ENCODE measurements at regions not wholly inside any gene's neighbourhood (a gene's known extent, or its start where the extent isn't known, plus 50 kb on each side); places are given as distances from the start of the nearest gene placed in this dataset.

- no peak for TF ChIP-seq CTCF (IDR thresholded peaks at IDR 0.05)
- no peaks in the 10 kb centered on the region for H3K36me3 ChIP-seq (ENCODE audit: insufficient read depth in 1 of 2, low read depth in 1 of 2)
- no peaks in the 10 kb centered on the region for H3K27me3 ChIP-seq (ENCODE audit: insufficient read depth in 3 of 3, low read length in 2 of 3)
- H3K27ac ChIP-seq, result no peak overlapping the region
- H3K4me3 ChIP-seq, result no peak overlapping the region
- H3K4me1 ChIP-seq, result no peaks in the 10 kb centered on the region
- 76 to 80% (median 78%) methylated on average over 4 of the region's 4 CpGs for WGBS, 3 donors
- DNase-seq (no peak), ATAC-seq (no peak)
- H3K9me3 ChIP-seq, result no peaks in the 10 kb centered on the region
- intact Hi-C loops (cut with DNase I), result no loop called here
These were observed 204.8 kb upstream of the HS6ST1 start for GRCh38 chr2:128523457-128523856.

- WGBS, 3 donors, result 24 to 36% (median 28%) methylated on average over 6 of the region's 6 CpGs
- no peaks in the 10 kb centered on the region for H3K9me3 ChIP-seq
- ATAC-seq (no peak), DNase-seq (no peak)
- no peak overlapping the region for H3K4me3 ChIP-seq
- H3K4me1 ChIP-seq, result no peaks in the 10 kb centered on the region
- intact Hi-C loops (cut with DNase I), result no loop called here
- no peak for TF ChIP-seq CTCF (IDR thresholded peaks at IDR 0.05)
- H3K27me3 ChIP-seq (ENCODE audit: insufficient read depth in 3 of 3, low read length in 2 of 3), result no peaks in the 10 kb centered on the region
- H3K27ac ChIP-seq, result no peak overlapping the region
- H3K36me3 ChIP-seq (ENCODE audit: insufficient read depth in 1 of 2, low read depth in 1 of 2), result no peaks in the 10 kb centered on the region
These were observed 205.5 kb upstream of the HS6ST1 start for GRCh38 chr2:128524183-128524582.

- intact Hi-C loops (cut with DNase I), result no loop called here
- ATAC-seq (no peak), DNase-seq (no peak)
- Histone ChIP-seq H3K27me3 (ENCODE audit: insufficient read depth in 3 of 3, low read length in 2 of 3) (no peaks in the 10 kb centered on the region), H3K4me1 (no peaks in the 10 kb centered on the region), H3K4me3 (no peak overlapping the region), H3K36me3 (ENCODE audit: insufficient read depth in 1 of 2, low read depth in 1 of 2) (no peaks in the 10 kb centered on the region), H3K27ac (no peak overlapping the region), H3K9me3 (no peaks in the 10 kb centered on the region)
- no peak for TF ChIP-seq CTCF (IDR thresholded peaks at IDR 0.05)
- 85 to 93% (median 91%) methylated on average over 6 of the region's 6 CpGs for WGBS, 3 donors
These were observed 207.0 kb upstream of the HS6ST1 start for GRCh38 chr2:128525653-128526052.

GRCh38 chr2:128526455-128526976 is 207.8 kb upstream of the HS6ST1 start:
- no peak for TF ChIP-seq CTCF (IDR thresholded peaks at IDR 0.05)
- Histone ChIP-seq H3K36me3 (ENCODE audit: insufficient read depth in 1 of 2, low read depth in 1 of 2) (no peaks in the 10 kb centered on the region), H3K27me3 (ENCODE audit: insufficient read depth in 3 of 3, low read length in 2 of 3) (no peaks in the 10 kb centered on the region), H3K9me3 (no peaks in the 10 kb centered on the region), H3K4me1 (no peaks in the 10 kb centered on the region), H3K27ac (no peak overlapping the region), H3K4me3 (no peak overlapping the region)
- no peak for DNase-seq
- intact Hi-C loops (cut with DNase I), result no loop called here
- WGBS, 3 donors, result 87 to 92% (median 90%) methylated on average over 14 of the region's 14 CpGs
- ATAC-seq, result no peak

GRCh38 chr2:128528133-128528532 is 209.5 kb upstream of the HS6ST1 start:
- Histone ChIP-seq H3K36me3 (ENCODE audit: insufficient read depth in 1 of 2, low read depth in 1 of 2) (no peaks in the 10 kb centered on the region), H3K4me1 (no peaks in the 10 kb centered on the region), H3K27ac (no peak overlapping the region), H3K4me3 (no peak overlapping the region), H3K9me3 (no peaks in the 10 kb centered on the region), H3K27me3 (ENCODE audit: insufficient read depth in 3 of 3, low read length in 2 of 3) (no peaks in the 10 kb centered on the region)
- WGBS, 3 donors, result 90 to 92% (median 91%) methylated on average over 5 of the region's 5 CpGs
- intact Hi-C loops (cut with DNase I), result no loop called here
- DNase-seq, result no peak
- no peak for ATAC-seq
- TF ChIP-seq CTCF (IDR thresholded peaks at IDR 0.05), result no peak

Measured in psoas muscle (tissue), 7 donors.